Prostate gland (tissue), 2 donors: ENCODE measurements at regions not wholly inside any gene's neighbourhood (a gene's known extent, or its start where the extent isn't known, plus 50 kb on each side); places are given as distances from the start of the nearest gene placed in this dataset.

Experiments used
- POLR2A ChIP-seq: fragments of 450-650 bp; IDR thresholded peaks from one replicate; pipeline ENCODE4 v1.6.1; 2016; ENCODE audit warnings: antibody characterized with exemption, mild to moderate bottlenecking
- POLR2AphosphoS5 ChIP-seq: sonication (generic); formaldehyde crosslinking; IDR thresholded peaks from one replicate; pipeline ENCODE4 v1.6.1; 2017; ENCODE audit warnings: antibody characterized with exemption
- TF ChIP-seq, protein P1 (sequence below), 4 experiments: fragments of 200-600 bp in 2 of 4; fragments of 450-650 bp in 2 of 4; sonication (generic) in 2 of 4; IDR thresholded peaks; 1 replicate in 3 of 4; 2 replicates in 1 of 4; pipeline ENCODE4 v1.5.1; 2016 to 2019; ENCODE audit warnings: antibody characterized with exemption in 4 of 4, mild to moderate bottlenecking in 2 of 4, moderate library complexity in 2 of 4

- TF ChIP-seq, protein P1, sequence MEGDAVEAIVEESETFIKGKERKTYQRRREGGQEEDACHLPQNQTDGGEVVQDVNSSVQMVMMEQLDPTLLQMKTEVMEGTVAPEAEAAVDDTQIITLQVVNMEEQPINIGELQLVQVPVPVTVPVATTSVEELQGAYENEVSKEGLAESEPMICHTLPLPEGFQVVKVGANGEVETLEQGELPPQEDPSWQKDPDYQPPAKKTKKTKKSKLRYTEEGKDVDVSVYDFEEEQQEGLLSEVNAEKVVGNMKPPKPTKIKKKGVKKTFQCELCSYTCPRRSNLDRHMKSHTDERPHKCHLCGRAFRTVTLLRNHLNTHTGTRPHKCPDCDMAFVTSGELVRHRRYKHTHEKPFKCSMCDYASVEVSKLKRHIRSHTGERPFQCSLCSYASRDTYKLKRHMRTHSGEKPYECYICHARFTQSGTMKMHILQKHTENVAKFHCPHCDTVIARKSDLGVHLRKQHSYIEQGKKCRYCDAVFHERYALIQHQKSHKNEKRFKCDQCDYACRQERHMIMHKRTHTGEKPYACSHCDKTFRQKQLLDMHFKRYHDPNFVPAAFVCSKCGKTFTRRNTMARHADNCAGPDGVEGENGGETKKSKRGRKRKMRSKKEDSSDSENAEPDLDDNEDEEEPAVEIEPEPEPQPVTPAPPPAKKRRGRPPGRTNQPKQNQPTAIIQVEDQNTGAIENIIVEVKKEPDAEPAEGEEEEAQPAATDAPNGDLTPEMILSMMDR (IDR thresholded peaks at IDR 0.05): no peak
- TF ChIP-seq POLR2AphosphoS5 (no peak), POLR2A (no peak)
Observed at GRCh38 chr6:55955684-55956083, 80.3 kb upstream of the BMP5 start.
